GM18861 (cell line): ENCODE measurements at regions not wholly inside any gene's neighbourhood (a gene's known extent, or its start where the extent isn't known, plus 50 kb on each side); places are given as distances from the start of the nearest gene placed in this dataset.

Experiments used
- ATAC-seq: cut with Tn5 transposase; IDR thresholded peaks from one replicate; pipeline ENCODE4 v1.9.1; 2021; ENCODE audit not compliant: unreplicated experiment

DNA sequence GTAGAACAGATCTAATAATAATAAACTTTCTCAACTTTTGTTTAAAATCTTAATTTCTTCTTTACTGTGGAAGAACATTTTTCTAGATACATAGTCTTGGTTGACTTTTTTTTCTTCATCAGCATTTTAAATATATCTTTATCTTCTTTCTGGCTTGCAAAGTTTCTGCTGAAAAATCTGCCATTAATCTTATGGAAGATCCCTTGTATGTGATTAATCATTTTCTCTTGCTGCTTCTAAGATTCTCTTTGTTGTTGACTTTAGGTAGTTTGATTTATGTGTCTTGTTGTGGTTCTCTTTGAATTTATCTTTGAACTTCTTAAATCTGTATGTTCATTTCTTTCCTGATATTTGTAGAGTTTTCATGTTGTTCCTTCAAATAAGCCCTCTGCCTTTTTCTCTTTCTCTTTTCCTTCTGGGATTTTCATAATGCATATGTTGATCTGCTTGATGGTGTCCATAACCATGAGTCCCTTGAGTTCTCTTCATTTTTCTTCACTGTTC is 657.6 kb upstream of the CXADR start:
- no peak for ATAC-seq

- ATAC-seq, result no peak
Measured at GRCh38 chr21:16863362-16863905, 649.4 kb upstream of the CXADR start.

- no peak for ATAC-seq
Measured at GRCh38 chr21:16863908-16864307, 648.9 kb upstream of the CXADR start.

DNA sequence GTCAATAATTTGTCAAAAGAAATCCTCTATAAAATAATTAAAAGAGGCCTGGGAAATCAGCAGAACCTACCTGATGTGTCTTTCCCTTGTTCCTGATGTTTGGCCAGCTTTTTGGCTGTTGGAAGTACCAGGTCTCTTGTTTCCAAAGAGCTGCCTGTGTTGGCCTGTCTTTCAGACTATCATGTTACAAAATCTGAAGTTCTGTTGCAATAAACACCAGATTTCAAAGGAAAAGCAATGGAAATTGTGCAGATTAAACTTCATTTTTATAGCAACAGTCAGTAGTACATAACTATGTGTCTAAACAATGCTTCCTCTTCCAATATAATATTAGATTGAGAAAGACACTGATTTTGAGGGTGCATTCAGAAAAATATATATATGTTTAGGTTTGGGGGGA is 647.2 kb upstream of the CXADR start:
- no peak for ATAC-seq

DNA sequence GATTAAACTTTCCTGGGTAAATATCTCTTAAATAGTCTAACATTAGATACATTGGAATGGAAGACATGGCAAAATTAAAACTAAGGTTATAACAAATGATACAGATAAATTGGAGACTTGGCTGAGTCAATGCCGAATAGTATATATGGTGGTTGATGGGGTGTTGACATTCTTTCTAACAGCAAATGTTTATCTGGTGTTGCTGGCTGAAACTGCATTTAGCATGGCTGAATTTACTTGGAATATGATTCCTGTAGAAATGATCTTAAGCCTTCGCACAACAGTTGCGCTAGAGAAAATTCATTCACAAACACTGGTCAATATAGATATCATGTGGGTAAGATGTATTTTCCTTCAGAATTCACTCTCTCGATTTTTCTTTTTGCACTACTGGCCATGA is 646.0 kb upstream of the CXADR start:
- ATAC-seq, result no peak

- ATAC-seq, result no peak
Measured at GRCh38 chr21:16870103-16870502, 642.7 kb upstream of the CXADR start.

DNA sequence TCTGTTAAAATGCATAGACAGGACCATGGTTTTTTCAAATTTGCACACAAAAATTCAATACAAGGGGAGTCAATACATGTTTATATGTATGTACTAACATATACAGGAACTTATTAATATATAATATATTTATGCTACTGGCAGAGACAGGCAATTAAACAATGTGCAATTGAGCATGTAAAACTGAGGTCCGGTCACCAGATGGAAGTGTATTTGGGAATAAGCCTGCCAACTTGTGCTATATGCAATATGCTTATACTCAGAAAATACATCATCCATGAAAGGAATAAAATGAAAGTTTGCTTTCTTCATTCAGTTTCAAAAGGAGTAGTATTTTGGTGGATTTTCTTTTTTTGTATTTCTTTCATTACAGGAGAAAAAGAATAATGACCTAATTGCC is 640.2 kb upstream of the CXADR start:
- no peak for ATAC-seq

DNA sequence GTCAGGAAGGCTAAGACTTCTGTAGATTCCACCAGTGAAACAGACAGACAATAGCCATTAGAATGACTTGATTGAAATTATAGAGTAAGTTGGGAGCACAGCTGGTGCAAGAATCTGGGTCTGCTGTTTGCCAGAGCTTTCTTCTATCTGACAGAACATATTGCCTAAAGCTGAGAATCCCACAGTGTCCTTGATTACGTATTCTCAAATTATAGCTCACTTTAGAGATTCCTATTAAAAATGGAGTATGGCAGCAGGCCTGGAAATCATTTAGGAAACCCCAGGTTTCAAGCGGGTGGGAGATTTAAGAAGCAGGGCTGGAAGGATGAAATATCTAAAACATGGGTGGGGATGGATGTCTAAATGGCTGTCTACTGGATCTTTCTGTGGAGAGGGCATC is 639.7 kb upstream of the CXADR start:
- ATAC-seq, result no peak

DNA sequence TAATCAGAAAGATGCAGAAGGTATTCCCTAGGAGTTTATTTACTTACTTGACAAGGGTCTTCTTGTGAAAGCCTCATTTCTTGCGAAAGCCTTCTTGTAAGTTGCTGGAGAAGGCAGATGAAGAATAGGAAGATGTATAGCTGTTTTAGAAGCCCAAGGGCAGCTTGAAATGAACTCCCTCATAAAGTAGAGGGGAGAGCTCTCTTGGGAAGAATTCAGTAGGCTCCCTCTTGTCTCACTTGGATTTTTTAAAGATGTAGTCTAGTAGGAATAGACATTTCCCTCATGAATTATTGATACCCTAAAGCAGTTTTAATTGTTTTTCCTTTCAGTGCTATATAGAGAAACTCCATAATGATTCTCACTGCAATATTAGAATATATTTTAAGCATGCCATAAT is 639.2 kb upstream of the CXADR start:
- ATAC-seq, result no peak

- ATAC-seq, result no peak
Measured at GRCh38 chr21:16879479-16879878, 633.4 kb upstream of the CXADR start.

GRCh38 chr21:16891821-16892220 is 621.0 kb upstream of the CXADR start:
- no peak for ATAC-seq

GRCh38 chr21:16900685-16901084 is 612.2 kb upstream of the CXADR start:
- ATAC-seq, result no peak

DNA sequence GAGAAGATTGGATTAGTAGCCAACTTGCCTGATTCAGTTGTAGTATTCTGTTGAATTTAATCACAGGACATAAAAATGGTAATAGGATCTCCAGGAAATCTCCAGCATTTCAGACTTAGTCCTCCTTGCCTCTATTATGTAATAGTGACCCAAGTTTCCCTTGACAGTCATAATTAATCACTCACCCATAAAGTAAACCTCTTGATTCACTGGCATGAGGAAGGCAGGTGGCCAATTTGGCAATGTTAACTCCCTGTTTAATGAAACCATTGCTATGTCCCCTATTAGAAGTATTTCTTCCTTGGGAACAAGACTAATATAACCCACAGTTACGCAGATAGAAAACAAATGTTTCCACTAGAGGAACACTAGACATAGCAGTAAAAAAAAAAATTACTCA is 604.8 kb upstream of the CXADR start:
- ATAC-seq, result no peak

DNA sequence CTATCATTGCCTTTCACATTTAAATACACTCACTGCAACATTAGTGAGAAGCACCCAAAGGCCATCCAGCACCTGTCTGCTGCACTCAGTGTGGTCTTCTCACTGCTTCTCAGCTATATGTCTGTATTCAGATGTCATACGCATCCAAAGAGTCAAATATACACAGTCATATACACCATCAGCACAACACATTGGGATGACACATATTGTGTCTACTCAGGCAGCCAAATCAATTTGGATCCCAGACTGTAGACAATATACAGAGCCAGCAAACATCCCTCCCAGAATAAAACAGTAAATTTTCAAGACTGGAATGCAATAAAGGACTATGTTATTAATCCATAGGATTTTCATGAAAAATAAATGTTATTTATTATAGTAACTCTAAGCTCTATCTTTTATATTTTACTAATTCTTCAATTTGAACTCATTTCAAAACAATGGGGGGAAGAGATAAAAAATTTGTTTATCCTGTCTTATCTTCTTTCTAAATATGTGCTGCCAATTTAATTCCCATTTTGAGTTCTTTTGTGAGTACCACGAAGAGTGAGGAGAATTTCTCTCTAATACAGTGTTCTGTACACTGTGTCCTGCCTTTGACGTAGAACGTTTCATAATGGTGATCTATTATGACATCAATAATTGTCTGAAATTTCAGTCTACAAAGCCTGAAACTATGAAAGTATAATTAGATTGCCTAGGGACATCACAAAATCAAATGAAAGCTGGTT is 602.2 kb upstream of the CXADR start:
- no peak for ATAC-seq

DNA sequence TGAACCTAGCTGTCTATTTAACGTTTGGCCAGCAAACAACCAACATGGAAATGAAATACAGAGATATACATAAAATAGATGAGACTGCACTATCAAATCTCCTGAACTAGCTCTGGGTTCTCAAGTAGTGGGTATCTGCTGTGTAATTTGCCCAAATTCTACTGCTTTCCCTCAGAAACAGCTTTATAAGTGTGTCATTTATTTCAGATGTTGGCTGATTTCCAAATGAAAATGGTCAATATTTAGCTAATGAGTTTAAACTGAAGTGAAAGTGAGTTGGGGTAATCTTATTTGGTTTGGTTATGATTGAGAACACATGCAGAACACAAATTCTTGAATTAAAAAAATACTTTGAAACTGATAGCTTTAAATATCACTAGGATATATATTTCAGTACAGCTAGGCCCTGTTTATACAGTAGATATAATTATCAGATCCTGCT is 601.7 kb upstream of the CXADR start:
- ATAC-seq, result no peak

DNA sequence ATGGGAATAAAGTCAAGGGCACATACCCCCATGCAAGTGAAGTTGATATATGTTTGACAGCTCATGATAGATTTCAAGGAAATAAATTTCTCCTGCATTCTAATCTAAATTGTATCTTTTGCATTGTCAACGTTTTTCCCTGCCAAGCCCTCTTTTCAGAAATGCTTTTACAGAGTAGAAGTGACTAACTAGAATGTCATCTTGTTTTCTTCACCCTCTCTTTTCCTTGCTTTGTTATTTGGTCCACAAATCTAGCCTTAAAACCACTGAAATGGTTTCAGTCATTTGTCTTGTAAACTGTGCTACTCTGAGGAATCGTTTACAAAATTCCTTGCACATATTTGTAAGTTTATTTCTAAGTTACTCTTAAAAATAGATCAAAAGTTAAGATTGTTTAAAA is 600.8 kb upstream of the CXADR start:
- ATAC-seq, result no peak

DNA sequence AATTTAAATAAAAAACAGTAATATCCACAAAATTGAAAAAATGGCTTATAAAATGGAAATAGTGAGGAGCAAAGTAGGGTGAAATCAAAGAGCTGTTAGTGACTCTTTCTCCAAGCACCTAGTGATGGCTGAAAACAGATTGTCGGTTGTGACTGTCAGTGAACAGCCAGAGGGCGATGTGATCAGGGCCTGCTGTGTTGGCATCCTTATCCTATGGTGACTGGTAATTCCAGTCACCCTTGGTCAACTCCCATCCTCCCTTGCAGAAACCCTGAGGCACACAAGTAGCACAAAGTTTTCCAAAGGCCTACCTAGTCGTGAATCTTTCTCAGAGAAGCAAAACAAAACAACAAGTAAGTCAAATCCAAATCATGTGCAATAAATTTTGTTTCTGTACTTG is 599.8 kb upstream of the CXADR start:
- no peak for ATAC-seq

DNA sequence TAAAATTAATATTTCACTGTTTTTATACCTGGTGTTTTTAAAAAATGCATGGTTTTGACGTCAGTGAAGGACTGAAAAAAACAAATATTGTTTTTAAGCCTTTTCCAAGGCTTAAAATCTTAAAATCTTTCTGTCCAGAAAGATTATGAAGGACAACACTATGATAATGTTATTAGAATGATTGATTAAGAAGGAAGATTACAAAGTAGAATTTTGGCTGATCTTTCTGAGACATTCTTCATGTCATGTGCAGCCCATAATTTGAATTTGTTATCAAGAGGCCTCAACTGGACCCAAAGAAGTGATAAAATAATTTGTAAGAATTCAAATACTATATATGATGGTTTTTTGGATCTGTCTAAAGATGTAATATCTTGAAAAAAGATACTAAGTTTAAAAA is 584.4 kb upstream of the CXADR start:
- ATAC-seq, result no peak

DNA sequence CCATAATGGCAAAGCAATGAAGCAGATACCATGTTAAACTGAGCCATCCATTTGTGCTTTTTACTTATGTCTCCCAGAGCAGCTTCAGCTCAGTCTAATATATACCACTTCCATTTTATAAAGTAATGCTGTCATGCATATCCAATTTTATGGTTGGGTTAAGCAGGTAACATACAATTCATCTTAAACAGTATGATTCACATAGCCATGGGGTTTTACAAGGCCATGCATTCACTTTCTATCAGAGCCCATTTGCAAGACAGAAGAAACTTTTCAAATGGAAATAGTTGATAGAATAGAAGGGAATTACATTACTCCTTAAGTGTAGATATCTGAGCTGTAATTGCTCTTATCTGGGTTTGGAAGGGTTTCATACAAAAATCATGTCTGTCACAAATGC is 580.5 kb upstream of the CXADR start:
- ATAC-seq, result no peak

DNA sequence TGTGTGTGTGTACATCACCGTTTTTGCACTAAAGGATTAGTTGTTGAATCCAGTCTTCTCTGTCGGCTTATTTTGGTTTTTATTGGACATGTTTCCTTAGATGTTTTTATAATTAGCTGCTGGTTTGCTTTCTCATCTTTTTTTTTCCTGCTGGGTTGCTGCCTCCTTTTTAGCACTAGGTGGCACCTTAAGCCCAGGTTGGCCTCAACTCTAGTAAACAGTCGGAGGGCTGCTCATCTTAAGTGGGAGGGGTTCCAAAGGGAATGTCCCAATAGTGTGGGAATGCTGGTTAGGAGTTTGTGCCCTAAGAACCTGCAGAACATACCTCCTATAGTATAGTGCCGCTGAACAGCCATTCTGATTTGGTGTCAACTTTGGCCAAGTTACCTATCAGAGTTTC is 570.1 kb upstream of the CXADR start:
- no peak for ATAC-seq

DNA sequence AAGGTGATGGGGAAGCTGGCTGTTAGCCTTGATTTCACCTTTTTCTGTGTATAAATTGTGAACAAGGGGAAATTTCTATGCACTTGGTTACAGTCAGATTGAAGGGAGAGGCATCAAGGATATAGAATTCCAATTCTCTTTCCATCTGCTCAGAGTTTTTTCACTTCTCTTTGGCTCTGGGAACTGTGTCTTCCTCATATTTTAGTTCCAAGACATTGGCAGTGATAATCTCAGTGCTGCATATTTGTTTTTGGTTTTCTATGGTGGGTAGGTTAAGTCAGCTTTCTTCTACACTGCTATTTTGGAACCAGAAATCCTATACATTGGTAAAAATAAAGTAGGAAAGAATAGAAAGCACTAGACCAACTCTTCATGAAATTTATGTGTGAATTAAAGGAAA is 569.6 kb upstream of the CXADR start:
- no peak for ATAC-seq

DNA sequence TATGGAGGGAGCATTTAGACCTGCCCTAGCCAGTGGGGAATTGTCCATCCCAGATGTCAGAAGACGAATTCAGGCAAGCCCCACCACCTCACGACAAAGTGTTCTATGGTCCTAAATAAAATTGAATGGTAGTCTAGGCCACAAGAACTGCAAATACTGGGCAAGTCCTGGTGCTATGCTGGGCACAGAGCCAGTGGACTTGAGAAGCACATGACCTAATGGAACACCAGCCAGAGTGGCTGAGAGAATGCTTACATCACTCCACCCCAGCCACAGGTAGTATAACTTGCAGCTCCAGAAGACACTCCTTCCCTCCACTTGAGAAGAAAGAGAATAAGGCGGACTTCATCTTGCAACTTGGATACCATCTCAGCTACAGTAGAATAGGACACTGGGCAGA is 567.3 kb upstream of the CXADR start:
- no peak for ATAC-seq

GRCh38 chr21:16956824-16957223 is 556.0 kb upstream of the CXADR start:
- no peak for ATAC-seq
